ENCODE measurements at regions not wholly inside any gene's neighbourhood (a gene's known extent, or its start where the extent isn't known, plus 50 kb on each side); places are given as distances from the start of the nearest gene placed in this dataset.
A peak's percentile ranks its signal among the peaks of the same experiment; 100 is the strongest.

DNA sequence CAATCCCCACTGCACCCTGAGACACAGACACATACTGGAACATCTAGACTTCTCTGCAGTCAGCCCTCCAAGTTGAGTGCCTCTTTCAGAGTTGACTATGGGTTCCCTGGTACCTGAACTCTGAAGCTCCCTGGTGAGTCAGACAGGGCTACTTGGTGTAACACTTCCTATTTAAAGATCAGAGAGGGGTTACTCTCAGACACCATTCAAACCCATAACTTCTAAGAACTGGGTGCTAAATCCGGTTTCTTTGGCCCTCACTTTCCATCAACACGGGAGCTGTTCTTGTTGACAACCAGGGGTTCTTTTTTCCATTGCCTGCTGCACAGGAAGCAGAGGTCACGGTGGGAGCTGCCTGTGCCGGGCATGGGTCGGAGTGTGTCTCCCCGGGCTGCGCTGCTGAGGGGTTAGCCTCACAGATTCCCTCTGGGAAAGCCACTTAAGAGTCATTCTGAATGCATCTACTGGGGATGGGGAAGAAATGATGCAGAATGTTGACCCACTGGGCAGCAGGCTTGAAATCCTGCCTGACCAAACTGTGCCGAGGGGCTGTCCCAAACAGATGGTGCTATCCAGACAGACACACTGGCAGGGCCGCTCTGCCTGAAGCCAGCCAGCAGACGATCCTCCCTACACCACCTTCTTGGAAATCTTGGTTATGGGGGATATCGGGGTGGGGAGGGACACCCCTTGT is 74.1 kb downstream of the PITPNM2 start (continued):
- TF ChIP-seq, protein P1, sequence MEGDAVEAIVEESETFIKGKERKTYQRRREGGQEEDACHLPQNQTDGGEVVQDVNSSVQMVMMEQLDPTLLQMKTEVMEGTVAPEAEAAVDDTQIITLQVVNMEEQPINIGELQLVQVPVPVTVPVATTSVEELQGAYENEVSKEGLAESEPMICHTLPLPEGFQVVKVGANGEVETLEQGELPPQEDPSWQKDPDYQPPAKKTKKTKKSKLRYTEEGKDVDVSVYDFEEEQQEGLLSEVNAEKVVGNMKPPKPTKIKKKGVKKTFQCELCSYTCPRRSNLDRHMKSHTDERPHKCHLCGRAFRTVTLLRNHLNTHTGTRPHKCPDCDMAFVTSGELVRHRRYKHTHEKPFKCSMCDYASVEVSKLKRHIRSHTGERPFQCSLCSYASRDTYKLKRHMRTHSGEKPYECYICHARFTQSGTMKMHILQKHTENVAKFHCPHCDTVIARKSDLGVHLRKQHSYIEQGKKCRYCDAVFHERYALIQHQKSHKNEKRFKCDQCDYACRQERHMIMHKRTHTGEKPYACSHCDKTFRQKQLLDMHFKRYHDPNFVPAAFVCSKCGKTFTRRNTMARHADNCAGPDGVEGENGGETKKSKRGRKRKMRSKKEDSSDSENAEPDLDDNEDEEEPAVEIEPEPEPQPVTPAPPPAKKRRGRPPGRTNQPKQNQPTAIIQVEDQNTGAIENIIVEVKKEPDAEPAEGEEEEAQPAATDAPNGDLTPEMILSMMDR (conservative IDR thresholded peaks at IDR 0.05; ENCODE audit: low read depth in 2 of 2): no peak
- TF ChIP-seq, protein P2, sequence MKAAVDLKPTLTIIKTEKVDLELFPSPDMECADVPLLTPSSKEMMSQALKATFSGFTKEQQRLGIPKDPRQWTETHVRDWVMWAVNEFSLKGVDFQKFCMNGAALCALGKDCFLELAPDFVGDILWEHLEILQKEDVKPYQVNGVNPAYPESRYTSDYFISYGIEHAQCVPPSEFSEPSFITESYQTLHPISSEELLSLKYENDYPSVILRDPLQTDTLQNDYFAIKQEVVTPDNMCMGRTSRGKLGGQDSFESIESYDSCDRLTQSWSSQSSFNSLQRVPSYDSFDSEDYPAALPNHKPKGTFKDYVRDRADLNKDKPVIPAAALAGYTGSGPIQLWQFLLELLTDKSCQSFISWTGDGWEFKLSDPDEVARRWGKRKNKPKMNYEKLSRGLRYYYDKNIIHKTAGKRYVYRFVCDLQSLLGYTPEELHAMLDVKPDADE (IDR thresholded peaks at IDR 0.05): no peak
- no peak for TF ChIP-seq NANOG (IDR thresholded peaks at IDR 0.05; ENCODE audit: borderline replicate concordance)
- TF ChIP-seq, protein P3, sequence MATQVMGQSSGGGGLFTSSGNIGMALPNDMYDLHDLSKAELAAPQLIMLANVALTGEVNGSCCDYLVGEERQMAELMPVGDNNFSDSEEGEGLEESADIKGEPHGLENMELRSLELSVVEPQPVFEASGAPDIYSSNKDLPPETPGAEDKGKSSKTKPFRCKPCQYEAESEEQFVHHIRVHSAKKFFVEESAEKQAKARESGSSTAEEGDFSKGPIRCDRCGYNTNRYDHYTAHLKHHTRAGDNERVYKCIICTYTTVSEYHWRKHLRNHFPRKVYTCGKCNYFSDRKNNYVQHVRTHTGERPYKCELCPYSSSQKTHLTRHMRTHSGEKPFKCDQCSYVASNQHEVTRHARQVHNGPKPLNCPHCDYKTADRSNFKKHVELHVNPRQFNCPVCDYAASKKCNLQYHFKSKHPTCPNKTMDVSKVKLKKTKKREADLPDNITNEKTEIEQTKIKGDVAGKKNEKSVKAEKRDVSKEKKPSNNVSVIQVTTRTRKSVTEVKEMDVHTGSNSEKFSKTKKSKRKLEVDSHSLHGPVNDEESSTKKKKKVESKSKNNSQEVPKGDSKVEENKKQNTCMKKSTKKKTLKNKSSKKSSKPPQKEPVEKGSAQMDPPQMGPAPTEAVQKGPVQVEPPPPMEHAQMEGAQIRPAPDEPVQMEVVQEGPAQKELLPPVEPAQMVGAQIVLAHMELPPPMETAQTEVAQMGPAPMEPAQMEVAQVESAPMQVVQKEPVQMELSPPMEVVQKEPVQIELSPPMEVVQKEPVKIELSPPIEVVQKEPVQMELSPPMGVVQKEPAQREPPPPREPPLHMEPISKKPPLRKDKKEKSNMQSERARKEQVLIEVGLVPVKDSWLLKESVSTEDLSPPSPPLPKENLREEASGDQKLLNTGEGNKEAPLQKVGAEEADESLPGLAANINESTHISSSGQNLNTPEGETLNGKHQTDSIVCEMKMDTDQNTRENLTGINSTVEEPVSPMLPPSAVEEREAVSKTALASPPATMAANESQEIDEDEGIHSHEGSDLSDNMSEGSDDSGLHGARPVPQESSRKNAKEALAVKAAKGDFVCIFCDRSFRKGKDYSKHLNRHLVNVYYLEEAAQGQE (IDR thresholded peaks at IDR 0.05; ENCODE audit: unreplicated experiment): no peak
- no peak for TF ChIP-seq STAT1 (IDR thresholded peaks at IDR 0.05; ENCODE audit: unreplicated experiment)

DNA sequence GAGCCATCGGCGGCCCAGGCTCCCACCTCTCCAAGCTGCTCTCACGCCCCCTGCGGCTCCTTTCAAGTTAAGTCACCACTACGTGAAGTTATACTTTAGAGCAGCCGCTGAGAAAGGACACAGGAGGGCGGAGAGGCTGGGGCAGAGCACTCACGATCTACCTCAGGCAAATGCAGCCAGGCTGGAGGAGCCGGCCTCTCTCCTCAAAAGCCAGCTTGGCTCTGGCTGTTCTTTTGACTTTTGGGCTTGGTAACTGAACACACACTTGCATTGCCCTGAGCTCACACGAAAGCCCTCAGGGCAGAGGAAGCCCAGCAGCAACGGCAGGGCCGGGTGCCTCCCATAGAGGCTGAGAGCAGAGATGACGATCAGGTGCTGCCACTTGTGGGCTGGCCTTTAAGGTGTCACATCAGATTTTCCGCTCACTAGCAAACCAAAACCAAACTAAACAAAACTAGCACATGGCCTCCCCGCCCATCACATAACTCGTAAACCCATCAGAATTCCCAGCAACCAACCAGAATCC is 75.2 kb downstream of the PITPNM2 start:
- no peaks in the 10 kb centered on the region for H3K4me1 ChIP-seq (ENCODE audit: insufficient read depth)
- H2AFZ ChIP-seq: peak overlapping the region; percentile 21
- no peaks in the 10 kb centered on the region for H3F3A ChIP-seq (replicated peaks; ENCODE audit: low read depth)
- H3K36me3 ChIP-seq (ENCODE audit: insufficient read depth): no peaks in the 10 kb centered on the region
- Mint-ChIP-seq H3K27ac (no peak overlapping the region), H3K27me3 (ENCODE audit: insufficient read depth, low read depth, poor library complexity) (peaks cover 6% of the 10 kb centered on the region), H3K4me1 (peaks cover 14% of the 10 kb centered on the region; the same call in 2 of the 3 replicates), H3K9me3 (no peaks in the 10 kb centered on the region), H3K4me3 (no peak overlapping the region; the same call in 2 of the 3 replicates), H3K36me3 (ENCODE audit: low read depth) (no peaks in the 10 kb centered on the region)
- H3K9me2 ChIP-seq (ENCODE audit: insufficient read depth): no peaks in the 10 kb centered on the region
- no peaks in the 10 kb centered on the region for H3K79me2 ChIP-seq (replicated peaks; ENCODE audit: insufficient read depth)
- no peak overlapping the region for H3K4me2 ChIP-seq
- H3K4me3 ChIP-seq: no peak overlapping the region
- DNase-seq (ENCODE audit: low spot score) (peak; percentile 82), ATAC-seq (peak; percentile 87)
- H4K20me1 ChIP-seq (replicated peaks; ENCODE audit: insufficient read depth): no peaks in the 10 kb centered on the region
- 0 out of 2 replicates have a peak overlapping the region, but pooled peaks have one; percentile 50 for H3K27ac ChIP-seq (ENCODE audit: low read depth)
- TF ChIP-seq, protein P1 (conservative IDR thresholded peaks at IDR 0.05; ENCODE audit: low read depth in 2 of 2): peak in 1 of 2 experiments; percentile 33; a peak in 2 of 4 replicates
- TF ChIP-seq, protein P2 (IDR thresholded peaks at IDR 0.05): no peak
- no peaks in the 10 kb centered on the region for H3K27me3 ChIP-seq (ENCODE audit: insufficient read depth)
